A673 (cell line): ENCODE measurements at regions not wholly inside any gene's neighbourhood (a gene's known extent, or its start where the extent isn't known, plus 50 kb on each side); places are given as distances from the start of the nearest gene placed in this dataset.

Source experiments
- BruUV-seq: library from RNA; stranded (reverse); fragments of 400-500 nt; replicated peaks from 2 replicates; lab custom pipeline; 2021; lab: Mats Ljungman, UMichigan
- CTCF ChIA-PET: fragments of 300-600 bp; sonication (Branson Sonifier 250); formaldehyde crosslinking; loops from one replicate; lab custom pipeline; 2022; ENCODE audit warnings: antibody characterized with exemption; lab: Charles Lee
- POLR2A ChIA-PET: fragments of 300-600 bp; sonication (Branson Sonifier 250); formaldehyde crosslinking; loops from one replicate; lab custom pipeline; 2022; ENCODE audit warnings: antibody characterized with exemption; ENCODE audit not compliant: low non-redundant PET; lab: Charles Lee
- DNase-seq: peaks from one replicate; pipeline ENCODE4 v3.0.0-alpha.2; 2015; ENCODE audit warnings: low spot score
- H3K27ac ChIP-seq: fragments of 200-600 bp; sonication (generic); 2 replicates; pipeline ENCODE4 v1.5.1; 2016; ENCODE audit warnings: mixed run types, low read depth, mild to moderate bottlenecking, mixed read lengths, antibody characterized with exemption, low read length; ENCODE audit not compliant: poor library complexity, severe bottlenecking
- H3K27me3 ChIP-seq: fragments of 200-600 bp; sonication (generic); replicated peaks from 2 replicates; pipeline ENCODE4 v1.6.1; 2017; ENCODE audit warnings: mixed run types, low read depth, mild to moderate bottlenecking, mixed read lengths, antibody characterized with exemption, low read length; ENCODE audit not compliant: insufficient read depth, poor library complexity
- H3K36me3 ChIP-seq: fragments of 200-600 bp; sonication (generic); 2 replicates; pipeline ENCODE4 v1.6.1; 2016; ENCODE audit warnings: mixed run types, mild to moderate bottlenecking, mixed read lengths, antibody characterized with exemption, low read length; ENCODE audit not compliant: insufficient read depth, poor library complexity, severe bottlenecking
- H3K4me1 ChIP-seq: fragments of 200-600 bp; sonication (generic); 2 replicates; pipeline ENCODE4 v1.6.1; 2017; ENCODE audit warnings: mixed run types, mild to moderate bottlenecking, mixed read lengths, antibody characterized with exemption, low read length; ENCODE audit not compliant: insufficient read depth, poor library complexity, severe bottlenecking
- H3K4me3 ChIP-seq: fragments of 200-600 bp; sonication (generic); 2 replicates; pipeline ENCODE4 v1.5.1; 2016; ENCODE audit warnings: low read depth, mixed run types, mild to moderate bottlenecking, mixed read lengths, low read length; ENCODE audit not compliant: poor library complexity, severe bottlenecking
- H3K9me3 ChIP-seq: fragments of 200-600 bp; sonication (generic); 2 replicates; pipeline ENCODE4 v1.6.1; 2016; ENCODE audit warnings: mixed run types, low read depth, mild to moderate bottlenecking, mixed read lengths, antibody characterized with exemption, low read length; ENCODE audit not compliant: poor library complexity, severe bottlenecking
- CTCF ChIP-seq: fragments of 300-800, 200-600 bp; sonication (generic); conservative IDR thresholded peaks from 2 replicates; pipeline ENCODE4 v1.5.1; 2017; ENCODE audit warnings: low read depth, mild to moderate bottlenecking, antibody characterized with exemption, low read length, moderate library complexity, mixed read lengths
- EZH2 ChIP-seq: fragments of 200-600 bp; sonication (generic); IDR thresholded peaks from 2 replicates; pipeline ENCODE4 v1.6.1; 2017; ENCODE audit warnings: borderline replicate concordance, low read depth, mild to moderate bottlenecking, mixed read lengths, antibody characterized with exemption, low read length; ENCODE audit not compliant: poor library complexity, severe bottlenecking
- intact Hi-C: fragments of 100-400 bp; cut with micrococcal nuclease; formaldehyde crosslinking; loops from one replicate; pipeline ENCODE4 v1.10.0; 2022; ENCODE audit not compliant: unreplicated experiment

GRCh38 chr7:28267012-28267411 is 86.4 kb upstream of the JAZF1 start:
- H3K9me3 ChIP-seq: no peaks in the 10 kb centered on the region
- BruUV-seq: no TSS peak
- H3K4me3 ChIP-seq: no peak overlapping the region
- POLR2A ChIA-PET: no interaction called here
- no peak overlapping the region for H3K27ac ChIP-seq
- peaks cover 4% of the 10 kb centered on the region for H3K4me1 ChIP-seq
- no peaks in the 10 kb centered on the region for H3K27me3 ChIP-seq
- no peak for TF ChIP-seq EZH2
- TF ChIP-seq CTCF: no peak
- no peaks in the 10 kb centered on the region for H3K36me3 ChIP-seq
- intact Hi-C loops: no loop called here
- no peak for DNase-seq
- CTCF ChIA-PET: no interaction called here

GRCh38 chr7:28269700-28270361 is 89.2 kb upstream of the JAZF1 start:
- H3K36me3 ChIP-seq: no peaks in the 10 kb centered on the region
- no peak overlapping the region for H3K4me3 ChIP-seq
- intact Hi-C loops: no loop called here
- H3K27ac ChIP-seq: no peak overlapping the region
- TF ChIP-seq CTCF (no peak), EZH2 (no peak)
- no peak for DNase-seq
- ChIA-PET CTCF (no interaction called here), POLR2A (no interaction called here)
- peaks cover 9% of the 10 kb centered on the region for H3K4me1 ChIP-seq
- BruUV-seq: no TSS peak
- no peaks in the 10 kb centered on the region for H3K27me3 ChIP-seq
- peaks cover 3% of the 10 kb centered on the region for H3K9me3 ChIP-seq

- TF ChIP-seq CTCF (no peak), EZH2 (no peak)
- Histone ChIP-seq H3K27me3 (no peaks in the 10 kb centered on the region), H3K9me3 (peaks cover 3% of the 10 kb centered on the region), H3K4me3 (no peak overlapping the region), H3K4me1 (peaks cover 9% of the 10 kb centered on the region), H3K36me3 (no peaks in the 10 kb centered on the region), H3K27ac (no peak overlapping the region)
- CTCF ChIA-PET: no interaction called here
- POLR2A ChIA-PET: no interaction called here
- no TSS peak for BruUV-seq
- intact Hi-C loops: no loop called here
- DNase-seq: no peak
Measured at GRCh38 chr7:28270536-28270935, 89.9 kb upstream of the JAZF1 start.
